ENCODE measurements at regions not wholly inside any gene's neighbourhood (a gene's known extent, or its start where the extent isn't known, plus 50 kb on each side); places are given as distances from the start of the nearest gene placed in this dataset.

DNA sequence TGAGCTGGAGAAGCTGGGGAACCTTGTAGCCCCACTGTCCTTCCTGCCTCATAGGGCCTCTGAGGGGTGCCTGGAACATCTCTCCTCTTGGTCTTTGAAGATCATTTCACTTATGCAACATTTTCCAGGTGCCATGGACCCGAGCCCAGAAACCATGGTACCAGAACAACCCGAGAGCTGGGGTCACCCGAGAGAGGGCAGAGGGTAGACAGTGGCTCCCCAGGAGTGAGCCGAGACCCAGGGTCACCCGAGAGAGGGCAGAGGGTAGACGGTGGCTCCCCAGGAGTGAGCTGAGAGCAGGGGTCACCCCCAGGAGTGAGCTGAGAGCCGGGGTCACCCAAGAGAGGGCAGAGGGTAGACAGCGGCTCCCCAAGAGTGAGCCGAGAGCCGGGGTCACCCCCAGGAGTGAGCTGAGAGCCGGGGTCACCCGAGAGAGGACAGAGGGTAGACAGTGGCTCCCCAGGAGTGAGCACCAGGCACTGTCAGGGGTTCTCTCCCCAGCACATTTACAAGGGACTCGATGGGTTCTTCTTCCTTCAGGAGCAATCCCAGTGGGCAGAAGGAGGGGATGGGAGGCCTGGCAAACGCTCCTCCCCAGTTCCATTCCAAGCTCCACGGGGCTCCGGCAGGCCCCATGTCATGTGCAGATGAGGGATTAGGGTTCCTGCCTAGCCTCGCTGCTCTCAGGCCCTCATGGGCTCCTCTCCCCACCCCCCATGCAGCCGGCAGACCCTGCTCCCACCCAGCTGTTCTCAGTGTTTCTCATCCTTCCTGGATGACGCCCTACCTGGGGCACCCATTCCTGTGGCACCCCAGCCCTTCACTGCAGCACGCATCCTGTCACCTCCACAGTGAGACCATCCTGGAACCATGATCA lies 163.5 kb downstream of the RTP5 start:
- TF ChIP-seq, protein P1, sequence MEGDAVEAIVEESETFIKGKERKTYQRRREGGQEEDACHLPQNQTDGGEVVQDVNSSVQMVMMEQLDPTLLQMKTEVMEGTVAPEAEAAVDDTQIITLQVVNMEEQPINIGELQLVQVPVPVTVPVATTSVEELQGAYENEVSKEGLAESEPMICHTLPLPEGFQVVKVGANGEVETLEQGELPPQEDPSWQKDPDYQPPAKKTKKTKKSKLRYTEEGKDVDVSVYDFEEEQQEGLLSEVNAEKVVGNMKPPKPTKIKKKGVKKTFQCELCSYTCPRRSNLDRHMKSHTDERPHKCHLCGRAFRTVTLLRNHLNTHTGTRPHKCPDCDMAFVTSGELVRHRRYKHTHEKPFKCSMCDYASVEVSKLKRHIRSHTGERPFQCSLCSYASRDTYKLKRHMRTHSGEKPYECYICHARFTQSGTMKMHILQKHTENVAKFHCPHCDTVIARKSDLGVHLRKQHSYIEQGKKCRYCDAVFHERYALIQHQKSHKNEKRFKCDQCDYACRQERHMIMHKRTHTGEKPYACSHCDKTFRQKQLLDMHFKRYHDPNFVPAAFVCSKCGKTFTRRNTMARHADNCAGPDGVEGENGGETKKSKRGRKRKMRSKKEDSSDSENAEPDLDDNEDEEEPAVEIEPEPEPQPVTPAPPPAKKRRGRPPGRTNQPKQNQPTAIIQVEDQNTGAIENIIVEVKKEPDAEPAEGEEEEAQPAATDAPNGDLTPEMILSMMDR (IDR thresholded peaks at IDR 0.05): no peak
- Histone ChIP-seq H3K27ac (no peak overlapping the region), H3K4me3 (no peak overlapping the region)
- peak; percentile 60 for DNase-seq (ENCODE audit: low spot score)

DNA sequence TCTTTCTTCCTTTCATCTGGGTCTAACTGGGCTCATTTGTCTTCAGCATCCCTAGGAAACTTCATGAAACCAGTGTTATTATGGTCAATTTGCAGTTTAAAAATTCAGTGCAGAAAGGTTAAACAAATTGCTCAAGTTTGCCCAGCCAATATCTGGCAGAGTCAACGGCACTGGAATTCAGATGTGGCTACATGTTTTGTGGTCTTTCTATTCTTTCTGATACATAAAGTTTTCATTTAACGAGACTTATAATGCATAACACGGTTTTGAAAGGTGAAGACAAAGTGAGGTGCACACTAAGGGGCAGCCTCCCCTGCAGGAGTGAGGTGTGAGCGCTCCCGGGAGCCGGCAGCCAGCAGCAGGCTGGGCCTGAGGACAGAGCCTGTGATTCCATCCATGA lies 164.6 kb downstream of the RTP5 start:
- no peak overlapping the region for H3K27ac ChIP-seq
- peak; percentile 22 for DNase-seq (ENCODE audit: low spot score)
- no peak overlapping the region for H3K4me3 ChIP-seq
- TF ChIP-seq, protein P1 (IDR thresholded peaks at IDR 0.05): no peak

DNA sequence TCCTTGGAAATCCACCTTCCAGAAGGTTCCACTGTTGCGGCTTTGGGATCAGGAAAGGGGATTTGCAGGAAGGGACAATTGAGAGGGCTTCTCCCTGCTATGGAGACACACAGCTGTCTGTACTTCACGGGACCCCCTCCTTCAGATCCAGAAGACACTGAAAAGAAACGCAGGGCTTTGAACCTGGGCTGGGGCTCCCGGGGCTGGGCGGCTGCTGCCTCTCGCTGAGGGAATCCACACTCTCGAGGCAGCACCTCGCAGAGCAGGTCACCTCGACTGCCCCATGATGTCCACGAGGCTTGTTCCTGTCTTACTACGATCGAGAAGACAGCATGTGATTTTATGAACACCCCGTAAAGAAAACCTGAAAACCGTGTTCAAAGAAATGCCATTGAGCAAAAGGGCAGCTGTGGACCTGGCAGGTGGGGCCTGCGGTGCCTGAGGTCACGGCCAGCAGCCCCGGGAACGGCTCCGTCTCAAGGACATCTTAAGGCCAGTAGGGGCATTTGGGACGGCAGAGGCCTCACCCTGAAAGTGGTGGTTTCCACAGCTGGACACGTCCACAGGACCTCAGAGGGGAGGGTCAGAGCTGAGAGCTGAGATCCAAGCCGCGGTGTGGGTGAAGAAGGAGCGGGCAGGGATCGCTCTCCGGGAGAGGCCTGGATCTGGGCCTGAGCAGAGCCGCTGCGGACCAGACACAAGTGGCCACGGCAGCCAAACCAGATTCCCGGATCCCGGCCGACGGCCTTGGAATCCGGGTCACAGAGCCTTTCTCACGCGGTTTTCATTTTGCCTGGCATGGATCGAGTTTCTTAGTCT lies 165.7 kb downstream of the RTP5 start:
- Histone ChIP-seq H3K27ac (no peak overlapping the region), H3K4me3 (no peak overlapping the region)
- TF ChIP-seq, protein P1 (IDR thresholded peaks at IDR 0.05): no peak
- peak; percentile 65 for DNase-seq (ENCODE audit: low spot score)

DNA sequence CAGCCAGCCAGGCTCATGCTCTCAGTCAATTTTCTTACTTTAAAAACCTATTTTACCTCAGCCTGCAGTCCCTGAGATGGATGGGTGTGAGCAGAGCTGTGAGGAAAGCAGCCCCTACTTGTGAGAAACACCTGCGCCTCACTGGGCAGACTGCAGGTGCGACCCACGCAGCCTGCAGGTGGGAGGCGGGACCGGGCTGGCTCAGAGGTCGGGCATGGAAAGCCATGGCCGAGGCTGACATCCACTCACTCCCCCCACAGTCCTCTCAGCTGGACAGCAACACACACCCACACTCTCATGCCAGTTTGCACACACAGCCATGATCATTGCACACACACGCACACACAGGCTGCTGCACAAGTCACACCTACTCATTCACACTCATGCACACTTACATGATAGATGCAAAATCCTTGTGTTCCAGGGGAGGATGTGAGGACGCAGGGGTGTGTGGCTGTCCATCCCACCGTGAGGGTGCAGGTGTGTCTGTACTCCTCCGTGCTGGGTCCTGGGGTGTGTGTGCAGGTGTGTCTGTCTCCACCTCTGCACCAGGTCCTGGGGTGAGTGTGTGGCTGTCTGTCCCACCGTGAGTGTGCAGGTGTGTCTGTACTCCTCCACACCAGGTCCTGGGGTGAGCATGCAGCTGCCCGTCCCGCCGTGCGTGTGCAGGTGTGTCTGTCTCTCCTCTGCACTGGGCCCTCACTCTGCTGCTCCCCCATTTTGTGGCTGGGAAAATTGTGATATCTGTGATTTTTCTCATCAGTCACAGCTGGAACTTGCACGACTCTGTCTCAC lies 166.5 kb downstream of the RTP5 start:
- peak; percentile 55 for DNase-seq (ENCODE audit: low spot score)
- no peak overlapping the region for H3K4me3 ChIP-seq
- H3K27ac ChIP-seq: no peak overlapping the region
- TF ChIP-seq, protein P1 (IDR thresholded peaks at IDR 0.05): no peak

DNA sequence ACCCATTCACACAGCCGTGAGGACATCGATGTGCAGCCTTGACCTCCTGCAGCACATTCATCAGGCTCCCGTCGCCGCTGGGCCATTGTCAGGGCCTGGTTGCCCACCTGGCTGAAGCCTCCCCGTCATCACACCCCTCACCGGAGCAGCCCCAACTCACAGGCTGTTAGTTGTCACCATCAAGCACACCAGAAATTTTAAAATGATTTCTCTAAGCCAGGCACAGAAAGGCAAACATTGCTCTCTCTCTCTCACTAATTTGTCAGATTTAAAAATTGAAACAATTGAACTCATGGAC lies 167.1 kb downstream of the RTP5 start:
- TF ChIP-seq, protein P1 (IDR thresholded peaks at IDR 0.05): no peak
- DNase-seq (ENCODE audit: low spot score): no peak
- no peak overlapping the region for H3K4me3 ChIP-seq
- H3K27ac ChIP-seq: no peak overlapping the region

DNA sequence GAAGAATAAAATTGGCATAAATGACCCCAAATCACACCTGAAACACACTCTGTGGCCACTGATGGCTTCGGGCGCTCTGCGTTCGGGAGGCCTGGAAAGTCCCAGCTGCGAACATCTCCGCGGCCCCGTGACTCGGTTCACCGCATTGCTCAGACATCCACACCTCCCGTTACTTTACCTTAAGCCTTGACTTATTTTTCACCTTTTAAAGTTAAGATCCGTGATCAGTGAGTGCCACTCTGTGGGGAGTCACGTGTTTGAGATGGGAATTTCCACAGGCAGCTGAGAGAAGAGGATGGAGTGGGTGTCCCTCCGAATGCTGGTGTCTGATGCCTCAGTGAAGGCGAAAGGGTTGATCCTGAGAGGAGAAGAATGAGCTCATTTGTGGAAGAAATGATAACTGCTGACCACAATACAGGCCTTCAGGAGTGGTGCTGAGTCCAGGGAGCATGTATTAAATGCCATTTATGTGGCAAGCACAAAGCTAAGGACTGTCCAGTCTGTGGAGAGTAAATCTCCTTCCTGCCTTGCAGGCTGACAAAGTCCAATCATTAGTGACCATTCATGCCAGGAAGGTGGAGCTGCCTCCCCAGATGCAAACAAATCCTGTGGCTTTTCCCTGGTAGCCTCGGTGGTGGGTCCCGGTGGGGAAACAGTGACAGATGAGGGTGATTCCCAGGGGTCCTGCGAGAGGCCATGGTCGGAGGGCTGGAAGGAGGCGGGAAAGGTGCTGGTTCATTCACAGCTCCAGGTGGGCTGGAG lies 168.8 kb downstream of the RTP5 start:
- DNase-seq (ENCODE audit: low spot score): peak; percentile 63
- Histone ChIP-seq H3K27ac (no peak overlapping the region), H3K4me3 (no peak overlapping the region)
- TF ChIP-seq, protein P1 (IDR thresholded peaks at IDR 0.05): no peak
